ENCODE measurements at regions not wholly inside any gene's neighbourhood (a gene's known extent, or its start where the extent isn't known, plus 50 kb on each side); places are given as distances from the start of the nearest gene placed in this dataset.

GRCh38 chr21:38597421-38597820, 99.1 kb upstream of the ERG start:
- Mint-ChIP-seq H3K4me1 (no peaks in the 10 kb centered on the region), H3K27me3 (peaks cover 12 to 25% of the 10 kb centered on the region in 2 donors), H3K4me3 (no peak overlapping the region), H3K27ac (no peak overlapping the region), H3K9me3 (no peaks in the 10 kb centered on the region), H3K36me3 (no peaks in the 10 kb centered on the region)
- Histone ChIP-seq H3K27ac (ENCODE audit: low read length) (no peak overlapping the region), H3K9me3 (no peaks in the 10 kb centered on the region), H3K4me1 (ENCODE audit: control insufficient read depth in 1 of 2, extremely low read depth in 1 of 2, insufficient read depth in 2 of 2, low read length in 2 of 2) (no peaks in the 10 kb centered on the region), H3K36me3 (ENCODE audit: control insufficient read depth in 2 of 2, extremely low read depth in 1 of 2, insufficient read depth in 1 of 2, low read length in 1 of 2) (no peaks in the 10 kb centered on the region), H3K4me3 (ENCODE audit: control insufficient read depth in 1 of 2, extremely low read depth in 1 of 2, low read length in 1 of 2) (no peak overlapping the region), H3K27me3 (replicated peaks in 1 of 2; ENCODE audit: control insufficient read depth in 2 of 2, extremely low read depth in 1 of 2, insufficient read depth in 2 of 2, low read length in 1 of 2) (peaks cover 0 to 19% of the 10 kb centered on the region in 2 experiments)
- ChIA-PET POLR2A (no interaction called here), CTCF (no interaction called here)
- DNase-seq (no peak), ATAC-seq (replicated peaks in 1 of 4) (no peak)
- 20% methylated on average over 1 of the region's 2 CpGs for WGBS (ENCODE audit: insufficient coverage)

GRCh38 chr21:38598413-38598812, 100.1 kb upstream of the ERG start:
- Mint-ChIP-seq H3K36me3 (no peaks in the 10 kb centered on the region), H3K4me3 (no peak overlapping the region), H3K27ac (no peak overlapping the region), H3K27me3 (peaks cover 5 to 25% of the 10 kb centered on the region in 2 donors), H3K9me3 (no peaks in the 10 kb centered on the region), H3K4me1 (no peaks in the 10 kb centered on the region)
- Histone ChIP-seq H3K27me3 (replicated peaks in 1 of 2; ENCODE audit: control insufficient read depth in 2 of 2, extremely low read depth in 1 of 2, insufficient read depth in 2 of 2, low read length in 1 of 2) (peaks cover 0 to 19% of the 10 kb centered on the region in 2 experiments), H3K4me1 (ENCODE audit: control insufficient read depth in 1 of 2, extremely low read depth in 1 of 2, insufficient read depth in 2 of 2, low read length in 2 of 2) (no peaks in the 10 kb centered on the region), H3K36me3 (ENCODE audit: control insufficient read depth in 2 of 2, extremely low read depth in 1 of 2, insufficient read depth in 1 of 2, low read length in 1 of 2) (no peaks in the 10 kb centered on the region), H3K27ac (ENCODE audit: low read length) (no peak overlapping the region), H3K9me3 (no peaks in the 10 kb centered on the region), H3K4me3 (ENCODE audit: control insufficient read depth in 1 of 2, extremely low read depth in 1 of 2, low read length in 1 of 2) (no peak overlapping the region)
- ChIA-PET CTCF (no interaction called here), POLR2A (no interaction called here)
- DNase-seq (no peak), ATAC-seq (replicated peaks in 1 of 4) (no peak)
- WGBS (ENCODE audit: insufficient coverage): 88% methylated on average over 3 of the region's 5 CpGs

GRCh38 chr21:38599381-38599975, 101.2 kb upstream of the ERG start:
- Histone ChIP-seq H3K36me3 (ENCODE audit: control insufficient read depth in 2 of 2, extremely low read depth in 1 of 2, insufficient read depth in 1 of 2, low read length in 1 of 2) (no peaks in the 10 kb centered on the region), H3K9me3 (no peaks in the 10 kb centered on the region), H3K4me1 (ENCODE audit: control insufficient read depth in 1 of 2, extremely low read depth in 1 of 2, insufficient read depth in 2 of 2, low read length in 2 of 2) (no peaks in the 10 kb centered on the region), H3K27ac (ENCODE audit: low read length) (no peak overlapping the region), H3K27me3 (replicated peaks in 1 of 2; ENCODE audit: control insufficient read depth in 2 of 2, extremely low read depth in 1 of 2, insufficient read depth in 2 of 2, low read length in 1 of 2) (peaks cover 0 to 19% of the 10 kb centered on the region in 2 experiments), H3K4me3 (ENCODE audit: control insufficient read depth in 1 of 2, extremely low read depth in 1 of 2, low read length in 1 of 2) (no peak overlapping the region)
- POLR2A ChIA-PET: no interaction called here
- Mint-ChIP-seq H3K27me3 (peaks cover 5 to 22% of the 10 kb centered on the region in 2 donors), H3K4me3 (no peak overlapping the region), H3K4me1 (no peaks in the 10 kb centered on the region), H3K9me3 (no peaks in the 10 kb centered on the region), H3K36me3 (no peaks in the 10 kb centered on the region), H3K27ac (no peak overlapping the region)
- no peak for DNase-seq
- WGBS (ENCODE audit: insufficient coverage): 89% methylated on average over 3 of the region's 8 CpGs
- ATAC-seq (replicated peaks in 1 of 4): no peak
- CTCF ChIA-PET: no interaction called here

GRCh38 chr21:38600106-38600505, 101.8 kb upstream of the ERG start:
- Histone ChIP-seq H3K27ac (ENCODE audit: low read length) (no peak overlapping the region), H3K4me1 (ENCODE audit: control insufficient read depth in 1 of 2, extremely low read depth in 1 of 2, insufficient read depth in 2 of 2, low read length in 2 of 2) (no peaks in the 10 kb centered on the region), H3K27me3 (replicated peaks in 1 of 2; ENCODE audit: control insufficient read depth in 2 of 2, extremely low read depth in 1 of 2, insufficient read depth in 2 of 2, low read length in 1 of 2) (peaks cover 0 to 17% of the 10 kb centered on the region in 2 experiments), H3K4me3 (ENCODE audit: control insufficient read depth in 1 of 2, extremely low read depth in 1 of 2, low read length in 1 of 2) (no peak overlapping the region), H3K9me3 (no peaks in the 10 kb centered on the region), H3K36me3 (ENCODE audit: control insufficient read depth in 2 of 2, extremely low read depth in 1 of 2, insufficient read depth in 1 of 2, low read length in 1 of 2) (no peaks in the 10 kb centered on the region)
- peak in 1 of 4 experiments; percentile 23 for ATAC-seq (replicated peaks in 1 of 4)
- CTCF ChIA-PET: no interaction called here
- Mint-ChIP-seq H3K4me3 (no peak overlapping the region), H3K4me1 (no peaks in the 10 kb centered on the region), H3K27ac (no peak overlapping the region), H3K36me3 (no peaks in the 10 kb centered on the region), H3K9me3 (no peaks in the 10 kb centered on the region), H3K27me3 (peaks cover 5 to 18% of the 10 kb centered on the region in 2 donors)
- DNase-seq: no peak
- 89% methylated on average over 1 of the region's 7 CpGs for WGBS (ENCODE audit: insufficient coverage)
- POLR2A ChIA-PET: no interaction called here

- Histone ChIP-seq H3K4me1 (ENCODE audit: control insufficient read depth in 1 of 2, extremely low read depth in 1 of 2, insufficient read depth in 2 of 2, low read length in 2 of 2) (no peaks in the 10 kb centered on the region), H3K27ac (ENCODE audit: low read length) (no peak overlapping the region), H3K27me3 (replicated peaks in 1 of 2; ENCODE audit: control insufficient read depth in 2 of 2, extremely low read depth in 1 of 2, insufficient read depth in 2 of 2, low read length in 1 of 2) (no peaks in the 10 kb centered on the region), H3K36me3 (ENCODE audit: control insufficient read depth in 2 of 2, extremely low read depth in 1 of 2, insufficient read depth in 1 of 2, low read length in 1 of 2) (no peaks in the 10 kb centered on the region), H3K4me3 (ENCODE audit: control insufficient read depth in 1 of 2, extremely low read depth in 1 of 2, low read length in 1 of 2) (no peak overlapping the region), H3K9me3 (no peaks in the 10 kb centered on the region)
- peaks cover 0 to 3% of the 10 kb centered on the region in 2 donors for H3K27me3 Mint-ChIP-seq
- no peaks in the 10 kb centered on the region for H3K9me3 Mint-ChIP-seq
- 76% methylated on average over 2 of the region's 3 CpGs for WGBS (ENCODE audit: insufficient coverage)
- ChIA-PET POLR2A (no interaction called here), CTCF (no interaction called here)
- DNase-seq (no peak), ATAC-seq (replicated peaks in 1 of 4) (no peak)
- no peak overlapping the region for H3K4me3 Mint-ChIP-seq
- H3K27ac Mint-ChIP-seq: no peak overlapping the region
- H3K4me1 Mint-ChIP-seq: no peaks in the 10 kb centered on the region
- no peaks in the 10 kb centered on the region for H3K36me3 Mint-ChIP-seq
Measured at GRCh38 chr21:38605236-38605635, 107.0 kb upstream of the ERG start.

- CTCF ChIA-PET: no interaction called here
- H3K27me3 ChIP-seq (replicated peaks in 1 of 2; ENCODE audit: control insufficient read depth in 2 of 2, extremely low read depth in 1 of 2, insufficient read depth in 2 of 2, low read length in 1 of 2): peaks cover 0 to 9% of the 10 kb centered on the region in 2 experiments
- Mint-ChIP-seq H3K36me3 (no peaks in the 10 kb centered on the region), H3K27ac (no peak overlapping the region), H3K4me3 (no peak overlapping the region), H3K4me1 (no peaks in the 10 kb centered on the region), H3K9me3 (no peaks in the 10 kb centered on the region), H3K27me3 (peaks cover 0 to 2% of the 10 kb centered on the region in 2 donors)
- ATAC-seq (replicated peaks in 1 of 4) (no peak), DNase-seq (no peak)
- H3K36me3 ChIP-seq (ENCODE audit: control insufficient read depth in 2 of 2, extremely low read depth in 1 of 2, insufficient read depth in 1 of 2, low read length in 1 of 2): no peaks in the 10 kb centered on the region
- WGBS (ENCODE audit: insufficient coverage): 67% methylated on average over 1 of the region's 4 CpGs
- no peaks in the 10 kb centered on the region for H3K9me3 ChIP-seq
- POLR2A ChIA-PET: no interaction called here
- no peak overlapping the region for H3K27ac ChIP-seq (ENCODE audit: low read length)
- H3K4me3 ChIP-seq (ENCODE audit: control insufficient read depth in 1 of 2, extremely low read depth in 1 of 2, low read length in 1 of 2): no peak overlapping the region
- no peaks in the 10 kb centered on the region for H3K4me1 ChIP-seq (ENCODE audit: control insufficient read depth in 1 of 2, extremely low read depth in 1 of 2, insufficient read depth in 2 of 2, low read length in 2 of 2)
Measured at GRCh38 chr21:38609580-38609979, 111.3 kb upstream of the ERG start.
